ENCODE measurements at regions not wholly inside any gene's neighbourhood (a gene's known extent, or its start where the extent isn't known, plus 50 kb on each side); places are given as distances from the start of the nearest gene placed in this dataset.

- DNase-seq, result no peak
Measured at GRCh38 chr13:112225429-112226090, 150.6 kb upstream of the SPACA7 start.

DNA sequence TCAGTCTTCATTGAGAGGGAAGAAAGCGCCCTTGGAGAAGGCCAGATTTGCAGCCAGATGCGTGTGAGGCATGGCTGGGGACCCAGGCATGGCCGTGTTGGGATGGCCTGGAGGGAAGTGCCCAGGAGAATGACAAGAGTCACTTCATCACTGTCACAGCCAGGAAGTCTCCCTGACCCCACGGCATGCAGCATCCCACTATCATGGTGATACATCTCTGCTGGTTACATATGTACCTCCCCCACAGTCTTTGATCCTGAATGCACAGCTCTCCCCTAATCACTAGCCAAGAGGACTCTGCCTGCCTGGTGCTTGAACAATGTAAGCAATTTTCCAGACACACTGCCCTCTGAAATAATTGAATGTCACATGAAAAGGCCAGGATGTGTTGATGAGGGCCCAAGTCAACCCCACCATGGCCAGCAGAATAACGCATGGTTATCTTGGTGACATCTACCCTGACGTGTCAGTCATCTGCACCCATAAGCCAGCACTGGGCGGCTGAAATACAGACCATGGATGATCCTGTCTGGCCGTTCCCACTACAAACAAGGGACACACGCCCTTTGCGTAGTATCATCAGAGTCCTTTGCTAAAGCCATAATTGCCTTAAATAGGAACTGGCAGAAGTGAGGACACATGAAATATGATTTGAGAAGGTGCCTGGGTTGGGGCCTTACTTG lies 149.7 kb upstream of the SPACA7 start:
- no peak for DNase-seq

- DNase-seq, result no peak
Measured at GRCh38 chr13:112227031-112227430, 149.1 kb upstream of the SPACA7 start.

DNA sequence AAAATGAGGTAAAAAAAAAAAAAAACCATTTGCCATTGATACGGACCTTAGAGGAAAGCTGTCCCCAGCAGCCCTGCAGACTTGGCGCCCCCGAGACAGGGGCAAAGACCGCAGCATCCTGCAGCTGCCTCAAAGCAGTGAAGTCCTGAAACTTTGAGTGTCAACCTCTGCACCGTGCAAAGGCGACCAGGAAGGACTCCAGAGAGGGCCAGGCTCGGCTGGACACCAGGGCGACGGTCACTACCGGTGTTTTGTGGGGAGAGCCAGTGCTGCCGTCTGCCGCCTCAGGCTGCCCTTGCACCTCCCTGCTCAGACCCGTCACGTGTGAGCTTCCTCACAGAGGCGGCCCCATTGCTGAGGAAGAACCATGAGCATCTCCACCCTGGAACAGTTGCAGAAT lies 146.7 kb upstream of the SPACA7 start:
- DNase-seq, result no peak

DNA sequence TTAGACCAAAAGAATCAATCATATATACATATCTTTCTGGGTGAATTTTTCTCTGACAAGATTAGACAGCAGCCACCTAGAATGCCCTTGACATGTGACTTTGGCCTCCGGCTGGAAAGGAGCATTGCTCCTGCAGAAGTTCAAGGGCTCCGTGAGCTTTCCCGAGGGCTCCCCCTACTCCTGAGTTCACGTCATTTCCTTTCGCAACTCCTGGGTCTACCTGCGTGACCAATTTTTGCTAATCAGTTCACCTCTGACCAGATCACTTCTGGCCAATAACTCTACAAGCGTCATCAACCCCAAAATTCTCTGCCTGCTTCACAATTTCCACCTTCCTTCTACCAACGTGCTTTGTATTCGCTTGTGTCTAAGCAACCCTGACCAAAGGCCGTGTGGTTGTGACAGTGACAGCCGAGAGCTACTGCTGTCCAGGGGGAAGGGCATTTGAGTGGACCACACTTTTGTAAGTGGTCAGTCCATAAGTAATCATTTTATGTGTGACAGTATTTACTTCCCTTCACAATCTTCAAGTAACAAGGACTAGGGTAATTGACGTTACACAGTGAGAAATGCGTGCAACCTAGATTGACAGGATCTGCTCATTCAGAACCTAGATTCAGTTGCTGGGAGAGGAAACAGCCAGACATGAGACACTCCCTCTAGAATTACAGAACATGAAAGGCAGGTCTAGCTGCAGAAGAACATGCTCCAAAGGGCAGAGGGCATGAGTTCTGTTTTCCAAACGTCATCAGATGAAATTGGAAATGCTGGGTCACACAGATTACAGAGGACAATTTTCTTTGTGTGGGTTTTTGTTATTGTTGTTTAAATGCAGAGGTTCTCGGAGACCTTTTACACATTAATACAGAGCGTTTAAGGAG lies 145.9 kb upstream of the SPACA7 start:
- DNase-seq, result no peak

DNA sequence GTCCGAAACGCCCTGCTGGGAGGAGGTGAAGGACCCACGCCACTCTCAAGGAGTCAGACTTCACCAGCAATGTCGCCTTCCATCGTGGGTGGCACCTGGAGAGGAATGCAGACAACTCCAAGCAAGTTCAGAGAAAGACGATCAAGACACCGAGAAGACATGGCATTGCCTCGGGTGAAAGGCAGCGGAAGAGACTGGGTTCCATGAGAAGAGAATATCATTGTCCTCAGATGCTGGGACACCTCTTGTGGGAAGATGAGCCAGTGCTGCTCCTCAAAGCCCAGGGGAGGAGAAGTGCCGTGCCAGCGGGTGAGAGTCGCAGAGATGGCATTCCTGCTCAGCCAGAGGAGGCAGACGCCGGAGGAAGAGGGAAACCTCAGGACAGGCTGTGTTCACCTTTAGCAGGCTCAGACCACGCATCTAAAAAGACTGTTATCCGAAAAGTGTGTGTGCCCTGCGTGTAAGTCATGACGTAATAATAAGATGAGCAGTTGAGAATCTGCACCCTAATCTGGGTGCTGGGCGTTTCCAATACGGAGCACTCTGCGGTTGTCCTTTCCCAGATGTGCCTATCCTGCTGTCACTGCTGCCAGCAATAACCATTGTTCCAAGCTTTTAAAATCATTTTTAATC lies 144.6 kb upstream of the SPACA7 start:
- no peak for DNase-seq

DNA sequence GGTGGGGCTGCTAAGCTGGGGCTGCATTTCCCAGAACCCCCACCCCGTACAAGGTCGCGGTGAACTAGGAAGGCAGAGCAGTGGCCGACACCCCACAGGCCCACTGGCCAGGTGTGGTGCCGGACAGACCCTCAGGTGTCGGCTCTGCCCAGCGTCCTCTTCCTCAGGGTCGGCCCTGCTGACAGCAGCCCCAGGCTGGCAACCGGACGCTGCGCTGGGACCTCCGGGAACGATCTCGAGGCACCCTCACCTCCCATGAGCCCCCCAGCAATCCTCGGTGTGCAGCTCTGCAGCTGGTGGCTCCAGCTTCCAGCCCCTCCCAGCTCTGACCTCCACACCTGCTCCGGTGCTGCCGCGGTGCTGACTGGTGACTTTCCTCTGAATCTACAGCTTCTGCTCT lies 142.9 kb upstream of the SPACA7 start:
- no peak for DNase-seq

DNA sequence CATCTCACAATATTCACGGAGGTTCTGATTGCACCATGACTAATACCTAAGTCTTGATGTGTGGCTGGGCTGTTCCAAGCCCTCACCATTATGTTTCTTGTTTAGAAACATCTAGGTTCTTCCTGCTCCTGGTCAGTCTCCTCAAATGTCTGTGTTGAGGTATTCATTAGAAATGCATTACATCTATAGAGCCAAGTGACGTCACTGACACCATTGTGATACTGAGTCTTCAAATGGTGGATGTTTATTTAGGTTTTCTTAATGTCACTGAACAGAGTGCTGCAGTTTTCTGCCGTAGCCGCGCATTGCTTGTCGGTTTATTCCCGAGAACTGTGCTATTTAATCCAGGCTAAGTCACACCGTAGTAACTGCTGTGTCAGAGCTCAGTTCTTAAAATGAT lies 142.4 kb upstream of the SPACA7 start:
- DNase-seq, result no peak

- no peak for DNase-seq
Measured at GRCh38 chr13:112234131-112234875, 141.9 kb upstream of the SPACA7 start.

- DNase-seq, result no peak
Measured at GRCh38 chr13:112236016-112236415, 140.1 kb upstream of the SPACA7 start.

DNA sequence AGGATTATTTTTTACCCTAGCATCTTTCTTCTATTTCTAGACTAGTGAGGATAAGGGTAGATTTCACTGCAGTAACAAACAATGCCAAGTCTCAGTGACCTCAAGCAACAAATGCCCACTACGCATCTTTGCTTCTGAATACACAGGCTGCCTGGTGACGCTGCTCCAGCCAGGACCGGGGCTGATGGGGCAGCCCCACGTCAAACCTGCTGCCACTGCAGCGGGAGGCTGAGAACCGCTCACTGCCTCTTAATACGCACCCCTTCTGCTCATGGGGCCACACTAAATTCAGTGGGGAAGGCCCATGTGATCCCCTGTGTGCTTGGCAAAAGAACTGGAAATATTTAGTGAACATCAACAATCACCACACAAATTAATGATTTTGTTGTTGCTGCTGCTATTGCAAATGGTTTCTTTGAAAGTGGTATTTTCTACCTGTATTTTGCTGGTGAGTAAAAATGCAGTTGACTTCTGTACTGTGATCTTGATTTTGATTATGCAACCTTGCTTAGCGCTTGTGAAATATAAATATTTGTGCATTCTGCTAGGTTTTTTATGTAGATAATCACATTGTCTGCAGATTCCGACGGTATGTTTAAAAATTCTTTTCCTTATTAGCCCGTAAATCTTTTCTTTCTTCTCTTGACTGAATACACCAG lies 139.5 kb upstream of the SPACA7 start:
- DNase-seq, result no peak

DNA sequence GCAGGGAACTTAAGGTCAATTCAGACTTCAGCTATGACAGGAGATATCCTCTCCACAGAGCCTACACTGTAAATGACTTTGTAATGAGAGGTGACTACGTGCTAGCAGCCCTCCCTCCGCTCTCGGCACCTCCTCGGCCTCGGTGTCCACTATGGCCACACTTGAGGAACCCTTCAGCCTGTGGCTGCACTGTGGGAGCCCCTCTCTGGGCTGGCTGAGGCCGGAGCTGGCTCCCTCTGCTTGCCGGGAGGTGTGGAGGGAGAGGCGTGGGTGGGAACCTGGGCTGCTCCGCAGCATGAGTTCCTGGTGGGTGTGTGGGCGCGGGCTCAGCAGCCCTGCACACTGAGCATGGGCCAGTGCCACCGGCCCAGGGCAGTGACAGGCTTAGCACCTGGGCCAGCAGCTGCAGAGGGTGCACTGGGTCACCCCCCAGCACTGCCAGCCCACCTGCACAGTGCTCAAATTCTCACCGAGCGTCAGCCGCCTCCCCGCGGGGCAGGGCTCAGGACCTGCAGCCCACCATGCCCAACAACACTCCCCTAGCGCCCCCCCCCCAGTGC lies 137.6 kb upstream of the SPACA7 start:
- no peak for DNase-seq

DNA sequence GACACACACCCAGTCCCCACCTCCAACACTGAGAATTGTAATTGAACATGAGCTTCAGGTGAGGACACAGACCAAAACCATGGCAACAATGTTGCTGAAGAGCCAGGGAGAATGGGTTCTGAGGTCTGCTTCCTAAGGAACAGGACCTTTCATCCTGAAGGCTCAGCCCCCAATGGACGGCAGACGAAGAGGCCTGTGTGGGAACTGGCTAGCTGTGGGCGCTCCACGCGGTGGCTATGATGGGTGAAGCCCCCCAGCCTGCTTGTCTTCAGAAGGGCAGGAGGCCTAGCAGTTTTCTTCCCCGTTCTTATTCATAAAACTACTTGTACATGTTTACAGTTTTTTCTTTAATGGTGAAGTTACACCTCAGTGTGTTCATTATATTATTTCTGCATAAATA lies 136.1 kb upstream of the SPACA7 start:
- no peak for DNase-seq

DNA sequence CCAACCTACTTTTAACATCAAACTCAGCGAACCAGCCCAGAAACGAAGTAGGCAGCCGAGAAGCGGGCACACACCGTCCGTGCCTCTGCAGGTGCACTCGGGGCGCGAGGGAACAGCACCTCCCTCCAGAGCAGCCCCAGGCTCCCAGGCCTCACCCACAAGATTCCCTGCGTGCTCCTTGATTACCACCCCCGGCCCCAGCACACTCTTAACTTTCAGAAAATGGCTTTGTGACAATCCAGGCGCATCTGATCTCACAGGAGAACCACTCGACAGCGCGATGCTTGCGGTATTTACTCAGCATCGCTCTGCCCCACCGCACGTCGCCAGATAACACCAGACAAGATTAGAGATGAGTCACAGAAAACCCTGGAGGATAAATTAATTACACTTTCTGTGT lies 134.9 kb upstream of the SPACA7 start:
- no peak for DNase-seq

DNA sequence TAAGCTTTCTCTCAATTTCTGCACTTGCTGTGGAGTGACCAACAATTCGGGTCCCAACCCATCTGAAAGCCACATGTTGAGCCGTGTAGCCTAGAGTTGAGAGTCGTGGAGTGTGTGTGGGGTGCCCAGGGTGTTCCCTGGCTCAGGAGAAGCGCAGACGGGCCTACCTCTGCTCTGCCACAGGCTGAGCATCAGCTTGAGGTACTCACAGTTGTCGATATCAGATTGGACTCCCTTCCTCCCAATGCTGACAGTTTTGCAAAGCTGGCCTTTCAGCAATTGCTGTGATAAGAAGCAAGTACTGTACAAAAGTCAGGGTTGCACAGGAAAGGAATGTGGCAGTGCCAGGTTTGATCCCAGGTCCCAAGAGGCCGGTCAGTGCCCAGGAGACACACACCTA lies 133.4 kb upstream of the SPACA7 start:
- DNase-seq, result no peak

- DNase-seq, result no peak
Measured at GRCh38 chr13:112244061-112244460, 132.1 kb upstream of the SPACA7 start.

DNA sequence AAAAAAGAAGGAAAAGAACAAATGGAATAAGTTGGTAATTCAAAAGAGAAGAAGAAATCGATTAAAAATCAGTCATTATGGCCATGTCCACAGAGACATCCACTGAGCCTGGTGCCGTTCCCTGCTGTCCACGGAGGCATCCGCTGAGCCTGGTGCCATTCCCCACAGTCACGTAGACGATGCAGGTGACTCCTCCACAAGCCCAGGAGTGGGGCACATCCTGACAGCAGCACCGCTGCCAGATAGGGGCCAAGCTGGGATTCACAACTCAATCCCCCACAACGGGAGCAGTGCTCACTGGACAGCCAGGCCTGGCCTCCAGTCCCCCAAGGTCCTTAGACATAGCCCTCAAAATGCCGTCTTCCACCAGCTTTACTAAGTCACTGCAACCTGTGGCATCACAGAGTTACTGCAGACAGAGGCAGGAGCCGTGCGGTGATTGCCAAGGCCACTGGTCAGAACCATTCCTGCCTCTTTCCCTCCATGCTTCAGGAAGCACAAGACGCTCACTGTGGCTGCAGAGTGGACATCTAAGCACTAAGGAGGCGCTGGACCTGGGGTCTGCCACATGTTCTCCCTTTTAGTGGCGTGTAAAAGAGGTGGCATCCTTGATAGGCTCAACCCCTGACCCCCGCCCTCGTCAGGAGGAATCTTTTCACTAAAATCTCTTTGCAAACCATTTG lies 131.5 kb upstream of the SPACA7 start:
- no peak for DNase-seq

- DNase-seq, result no peak
Measured at GRCh38 chr13:112245179-112245724, 130.9 kb upstream of the SPACA7 start.

DNA sequence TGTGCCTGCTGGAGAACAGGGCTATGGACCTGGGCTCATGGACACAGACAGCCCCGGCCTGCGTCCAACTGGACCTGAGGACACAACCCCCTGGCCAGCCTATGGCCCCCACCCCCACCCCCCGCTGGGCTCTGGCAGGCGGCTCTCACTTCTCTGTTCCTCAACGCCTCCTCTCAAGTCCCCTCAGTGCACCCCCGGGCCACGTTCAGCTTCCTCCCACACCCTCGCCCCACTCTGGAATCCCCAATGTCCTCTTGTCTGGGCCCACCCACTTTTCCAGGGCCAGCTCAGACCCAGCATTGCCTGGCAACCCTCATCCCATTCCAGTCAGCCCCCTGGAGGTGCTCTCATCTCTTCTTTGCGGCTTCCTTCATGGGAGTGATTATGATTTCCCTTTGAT lies 130.2 kb upstream of the SPACA7 start:
- no peak for DNase-seq

DNA sequence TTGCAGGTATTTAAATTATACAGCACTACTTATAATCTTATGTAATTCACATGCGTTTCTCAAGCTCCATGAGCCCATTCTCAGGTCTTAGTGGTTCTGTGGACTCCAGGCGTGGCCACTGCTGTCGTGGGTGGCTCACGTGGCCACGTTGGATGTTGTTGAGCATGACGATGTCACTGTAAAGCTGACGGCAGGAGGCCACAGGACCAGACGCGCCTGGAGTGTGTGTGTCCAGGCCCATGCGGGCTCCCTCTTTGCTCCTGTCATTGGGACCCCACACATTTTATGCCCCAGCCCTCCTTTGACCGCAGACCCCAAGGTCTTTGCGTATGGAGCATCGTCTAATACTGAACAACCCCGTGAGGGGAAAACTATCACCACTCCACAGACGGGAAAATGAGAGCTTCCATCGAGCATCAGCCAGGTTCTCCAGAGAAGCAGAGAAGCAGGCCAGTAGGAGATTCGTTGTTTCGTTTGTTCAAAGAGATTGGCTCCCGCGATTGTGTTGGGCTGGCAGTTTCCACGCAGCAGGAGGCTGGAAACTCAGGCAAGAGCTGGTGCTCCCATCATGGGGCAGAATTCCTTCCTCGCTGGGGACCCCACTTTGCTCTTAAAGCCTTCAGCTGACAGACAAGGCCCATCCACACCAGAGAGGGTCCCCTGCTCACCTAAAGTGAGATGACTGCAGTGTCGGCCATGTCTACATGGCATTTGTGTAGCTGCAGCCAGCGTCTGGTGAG lies 129.3 kb upstream of the SPACA7 start:
- no peak for DNase-seq
